ENCODE measurements at regions not wholly inside any gene's neighbourhood (a gene's known extent, or its start where the extent isn't known, plus 50 kb on each side); places are given as distances from the start of the nearest gene placed in this dataset.

- Histone ChIP-seq H3K9me3 (ENCODE audit: control insufficient read depth in 4 of 4, low read length in 3 of 4) (no peaks in the 10 kb centered on the region), H3K27me3 (ENCODE audit: control insufficient read depth in 4 of 4, insufficient read depth in 4 of 4, low read length in 3 of 4) (no peaks in the 10 kb centered on the region), H3K9ac (ENCODE audit: low read depth in 1 of 2, low read length in 2 of 2) (no peak overlapping the region), H3K27ac (ENCODE audit: low read depth in 1 of 2, low read length in 2 of 2) (no peak overlapping the region), H3K36me3 (ENCODE audit: control insufficient read depth in 4 of 4, insufficient read depth in 3 of 4, low read depth in 1 of 4, low read length in 3 of 4) (no peaks in the 10 kb centered on the region), H3K4me3 (ENCODE audit: low read depth in 1 of 3, low read length in 3 of 3) (no peak overlapping the region), H3K4me1 (ENCODE audit: control insufficient read depth in 4 of 4, insufficient read depth in 4 of 4, low read length in 3 of 4) (no peaks in the 10 kb centered on the region)
- TF ChIP-seq RAD21 (IDR thresholded peaks at IDR 0.05) = no peak
- no peak for TF ChIP-seq RXRA (IDR thresholded peaks at IDR 0.05)
- TF ChIP-seq MAX (IDR thresholded peaks at IDR 0.05) = no peak
- TF ChIP-seq HNF4A (conservative IDR thresholded peaks at IDR 0.05) = no peak
- DNase-seq (ENCODE audit: low spot score) = no peak
- WGBS = 76% methylated on average over 1 of the region's 1 CpG
Observed at GRCh38 chr4:158018221-158018830, 154.5 kb downstream of the GASK1B start.

- no peak for TF ChIP-seq RXRA (IDR thresholded peaks at IDR 0.05)
- TF ChIP-seq SP1 (IDR thresholded peaks at IDR 0.05) = no peak
- TF ChIP-seq HNF4G (IDR thresholded peaks at IDR 0.05) = no peak
- no peak for TF ChIP-seq GABPA (IDR thresholded peaks at IDR 0.05 in 1 of 2, conservative IDR thresholded peaks at IDR 0.05 in 1 of 2)
- TF ChIP-seq JUND (IDR thresholded peaks at IDR 0.05) = no peak
- TF ChIP-seq HNF4A (conservative IDR thresholded peaks at IDR 0.05) = no peak
- no peak for TF ChIP-seq RAD21 (IDR thresholded peaks at IDR 0.05)
- TF ChIP-seq CTCF (IDR thresholded peaks at IDR 0.05; ENCODE audit: low read depth, low read length, missing input control) = no peak
- TF ChIP-seq FOXA2 (IDR thresholded peaks at IDR 0.05) = no peak
- WGBS = 85% methylated on average over 1 of the region's 1 CpG
Observed at GRCh38 chr4:158016511-158016910, 156.3 kb downstream of the GASK1B start.

GRCh38 chr4:158015241-158015640, 157.6 kb downstream of the GASK1B start:
- DNase-seq (ENCODE audit: low spot score) = no peak
- 33% methylated on average over 3 of the region's 3 CpGs for WGBS
- no peak overlapping the region for H3K27ac ChIP-seq (ENCODE audit: low read depth in 1 of 2, low read length in 2 of 2)
- H3K36me3 ChIP-seq (ENCODE audit: control insufficient read depth in 4 of 4, insufficient read depth in 3 of 4, low read depth in 1 of 4, low read length in 3 of 4) = no peaks in the 10 kb centered on the region
- TF ChIP-seq HNF4A (conservative IDR thresholded peaks at IDR 0.05) = no peak
- no peak for TF ChIP-seq FOXA1 (IDR thresholded peaks at IDR 0.05)
- TF ChIP-seq SP1 (IDR thresholded peaks at IDR 0.05) = no peak
- TF ChIP-seq RAD21 (IDR thresholded peaks at IDR 0.05) = no peak
- TF ChIP-seq YY1 (IDR thresholded peaks at IDR 0.05) = no peak
- TF ChIP-seq HNF4G (IDR thresholded peaks at IDR 0.05) = no peak
- no peak for TF ChIP-seq REST (IDR thresholded peaks at IDR 0.05)
- TF ChIP-seq RXRA (IDR thresholded peaks at IDR 0.05) = no peak
- TF ChIP-seq CTCF (IDR thresholded peaks at IDR 0.05; ENCODE audit: low read depth, low read length, missing input control) = no peak
- no peak for TF ChIP-seq ATF3 (IDR thresholded peaks at IDR 0.05)
- TF ChIP-seq JUND (IDR thresholded peaks at IDR 0.05) = no peak
- TF ChIP-seq ZBTB33 (IDR thresholded peaks at IDR 0.05) = no peak
- H3K9me3 ChIP-seq (ENCODE audit: control insufficient read depth in 4 of 4, low read length in 3 of 4) = no peaks in the 10 kb centered on the region
- H3K4me1 ChIP-seq (ENCODE audit: control insufficient read depth in 4 of 4, insufficient read depth in 4 of 4, low read length in 3 of 4) = no peaks in the 10 kb centered on the region
- no peak overlapping the region for H3K9ac ChIP-seq (ENCODE audit: low read depth in 1 of 2, low read length in 2 of 2)
- H3K27me3 ChIP-seq (ENCODE audit: control insufficient read depth in 4 of 4, insufficient read depth in 4 of 4, low read length in 3 of 4) = no peaks in the 10 kb centered on the region
- H3K4me3 ChIP-seq (ENCODE audit: low read depth in 1 of 3, low read length in 3 of 3) = no peak overlapping the region

More at GRCh38 chr4:158016511-158016910, 156.3 kb downstream of the GASK1B start:
- H3K9me3 ChIP-seq (ENCODE audit: control insufficient read depth in 4 of 4, low read length in 3 of 4) = no peaks in the 10 kb centered on the region
- no peak overlapping the region for H3K9ac ChIP-seq (ENCODE audit: low read depth in 1 of 2, low read length in 2 of 2)
- no peaks in the 10 kb centered on the region for H3K27me3 ChIP-seq (ENCODE audit: control insufficient read depth in 4 of 4, insufficient read depth in 4 of 4, low read length in 3 of 4)
- no peak for DNase-seq (ENCODE audit: low spot score)
- no peaks in the 10 kb centered on the region for H3K36me3 ChIP-seq (ENCODE audit: control insufficient read depth in 4 of 4, insufficient read depth in 3 of 4, low read depth in 1 of 4, low read length in 3 of 4)
- H3K27ac ChIP-seq (ENCODE audit: low read depth in 1 of 2, low read length in 2 of 2) = no peak overlapping the region
- H3K4me3 ChIP-seq (ENCODE audit: low read depth in 1 of 3, low read length in 3 of 3) = no peak overlapping the region
- H3K4me1 ChIP-seq (ENCODE audit: control insufficient read depth in 4 of 4, insufficient read depth in 4 of 4, low read length in 3 of 4) = no peaks in the 10 kb centered on the region
